HepG2 (cell line): ENCODE measurements at regions not wholly inside any gene's neighbourhood (a gene's known extent, or its start where the extent isn't known, plus 50 kb on each side); places are given as distances from the start of the nearest gene placed in this dataset.

Experiments used
- EEA1 ChIP-seq: sonication (generic); formaldehyde crosslinking; IDR thresholded peaks from 2 replicates; pipeline ENCODE4 v1.5.1; 2020; ENCODE audit warnings: mild to moderate bottlenecking, missing genetic modification reagents, borderline replicate concordance
- ESRRA ChIP-seq: sonication (generic); formaldehyde crosslinking; IDR thresholded peaks from 2 replicates; pipeline ENCODE4 v1.5.1; 2020; ENCODE audit warnings: mild to moderate bottlenecking, low read depth, missing genetic modification reagents
- HNRNPL ChIP-seq: fragments of 200-400 bp; formaldehyde crosslinking; IDR thresholded peaks from 2 replicates; pipeline ENCODE4 v1.6.1; 2017; ENCODE audit warnings: mild to moderate bottlenecking, low read depth, low read length
- IRF1 ChIP-seq: sonication (generic); formaldehyde crosslinking; IDR thresholded peaks from 2 replicates; pipeline ENCODE4 v1.4.0; 2020; ENCODE audit warnings: low read depth, mild to moderate bottlenecking, missing genetic modification reagents
- JUND ChIP-seq: sonication (generic); formaldehyde crosslinking; IDR thresholded peaks from 2 replicates; pipeline ENCODE4 v1.8.0; 2022; ENCODE audit warnings: mild to moderate bottlenecking, missing genetic modification reagents
- SMC3 ChIP-seq: IDR thresholded peaks from 2 replicates; pipeline ENCODE4 v1.6.1; 2011; ENCODE audit warnings: low read length, improper control_type of control experiment
- YY1 ChIP-seq: IDR thresholded peaks from 2 replicates; pipeline ENCODE4 v1.6.1; 2011; ENCODE audit warnings: low read length, low read depth, moderate library complexity, mild to moderate bottlenecking; ENCODE audit not compliant: insufficient read depth, insufficient replicate concordance
- ZNF143 ChIP-seq: sonication (generic); formaldehyde crosslinking; IDR thresholded peaks from 2 replicates; pipeline ENCODE4 v1.4.0; 2020; ENCODE audit warnings: missing genetic modification reagents
- ZNF317 ChIP-seq: sonication (generic); formaldehyde crosslinking; IDR thresholded peaks from 2 replicates; pipeline ENCODE4 v1.5.0; 2020; ENCODE audit warnings: mild to moderate bottlenecking, missing genetic modification reagents
- ZNF703 ChIP-seq: sonication (generic); formaldehyde crosslinking; IDR thresholded peaks from 2 replicates; pipeline ENCODE4 v1.5.1; 2020; ENCODE audit warnings: missing genetic modification reagents, mild to moderate bottlenecking, moderate library complexity, borderline replicate concordance
- TF ChIP-seq, protein P1 (sequence below): sonication (generic); formaldehyde crosslinking; IDR thresholded peaks from 2 replicates; pipeline ENCODE4 v1.4.0; 2020; ENCODE audit warnings: missing genetic modification reagents
- TF ChIP-seq, protein P2 (sequence below): sonication (generic); formaldehyde crosslinking; IDR thresholded peaks from 2 replicates; pipeline ENCODE4 v1.5.0; 2020; ENCODE audit warnings: mild to moderate bottlenecking, missing genetic modification reagents, moderate library complexity

- TF ChIP-seq, protein P1, sequence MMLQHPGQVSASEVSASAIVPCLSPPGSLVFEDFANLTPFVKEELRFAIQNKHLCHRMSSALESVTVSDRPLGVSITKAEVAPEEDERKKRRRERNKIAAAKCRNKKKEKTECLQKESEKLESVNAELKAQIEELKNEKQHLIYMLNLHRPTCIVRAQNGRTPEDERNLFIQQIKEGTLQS (CRISPR knock-in tag), result no peak
- TF ChIP-seq JUND (CRISPR knock-in tag), result no peak
- TF ChIP-seq SMC3, result no peak
- TF ChIP-seq ZNF143 (CRISPR knock-in tag), result no peak
- no peak for TF ChIP-seq IRF1 (CRISPR knock-in tag)
- no peak for TF ChIP-seq ZNF703 (CRISPR knock-in tag)
- TF ChIP-seq HNRNPL, result no peak
- TF ChIP-seq ESRRA (CRISPR knock-in tag), result no peak
- TF ChIP-seq ZNF317 (CRISPR knock-in tag), result no peak
- TF ChIP-seq, protein P2, sequence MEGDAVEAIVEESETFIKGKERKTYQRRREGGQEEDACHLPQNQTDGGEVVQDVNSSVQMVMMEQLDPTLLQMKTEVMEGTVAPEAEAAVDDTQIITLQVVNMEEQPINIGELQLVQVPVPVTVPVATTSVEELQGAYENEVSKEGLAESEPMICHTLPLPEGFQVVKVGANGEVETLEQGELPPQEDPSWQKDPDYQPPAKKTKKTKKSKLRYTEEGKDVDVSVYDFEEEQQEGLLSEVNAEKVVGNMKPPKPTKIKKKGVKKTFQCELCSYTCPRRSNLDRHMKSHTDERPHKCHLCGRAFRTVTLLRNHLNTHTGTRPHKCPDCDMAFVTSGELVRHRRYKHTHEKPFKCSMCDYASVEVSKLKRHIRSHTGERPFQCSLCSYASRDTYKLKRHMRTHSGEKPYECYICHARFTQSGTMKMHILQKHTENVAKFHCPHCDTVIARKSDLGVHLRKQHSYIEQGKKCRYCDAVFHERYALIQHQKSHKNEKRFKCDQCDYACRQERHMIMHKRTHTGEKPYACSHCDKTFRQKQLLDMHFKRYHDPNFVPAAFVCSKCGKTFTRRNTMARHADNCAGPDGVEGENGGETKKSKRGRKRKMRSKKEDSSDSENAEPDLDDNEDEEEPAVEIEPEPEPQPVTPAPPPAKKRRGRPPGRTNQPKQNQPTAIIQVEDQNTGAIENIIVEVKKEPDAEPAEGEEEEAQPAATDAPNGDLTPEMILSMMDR (CRISPR knock-in tag), result no peak
- no peak for TF ChIP-seq YY1
- no peak for TF ChIP-seq EEA1
These were observed 391.8 kb downstream of the ZPLD1 start for GRCh38 chr3:102826636-102827035.
